Thymus (tissue), 11 donors: ENCODE measurements at regions not wholly inside any gene's neighbourhood (a gene's known extent, or its start where the extent isn't known, plus 50 kb on each side); places are given as distances from the start of the nearest gene placed in this dataset.
"Not testable (repeated sequence)": the region's sequence is repeated elsewhere in the genome, so short reads cannot be mapped to it uniquely, and the experiment has no call there.

Experiments
- DNase-seq, 9 donors: peaks; one replicate each; pipeline ENCODE4 v3.0.0-alpha.2; 2013; ENCODE audit warnings: low spot score in 9 of 9, low read depth in 6 of 9, missing footprints in 1 of 9
- H3K27ac ChIP-seq, 2 donors: one replicate each; pipeline ENCODE4 v1.5.1; 2013; ENCODE audit warnings: control low read depth in 1 of 2, low read depth in 1 of 2, low read length in 1 of 2, mild to moderate bottlenecking in 1 of 2, moderate library complexity in 1 of 2
- H3K27me3 ChIP-seq, 2 donors: one replicate each; pipeline ENCODE4 v1.5.1; 2013; ENCODE audit warnings: low read length in 1 of 2; ENCODE audit not compliant: control insufficient read depth in 2 of 2, insufficient read depth in 1 of 2
- H3K36me3 ChIP-seq, 2 donors: one replicate each; pipeline ENCODE4 v1.5.1; 2013; ENCODE audit warnings: low read length in 1 of 2, mild to moderate bottlenecking in 1 of 2, moderate library complexity in 1 of 2; ENCODE audit not compliant: control insufficient read depth in 2 of 2, insufficient read depth in 2 of 2
- H3K4me1 ChIP-seq, 2 donors: one replicate each; pipeline ENCODE4 v1.5.1; 2013; ENCODE audit warnings: low read length in 2 of 2; ENCODE audit not compliant: control insufficient read depth in 2 of 2, insufficient read depth in 2 of 2
- H3K4me3 ChIP-seq, 2 donors: one replicate each; pipeline ENCODE4 v1.5.1; 2013; ENCODE audit warnings: low read length in 2 of 2, control low read depth in 1 of 2, mild to moderate bottlenecking in 1 of 2
- H3K9me3 ChIP-seq, 2 donors: one replicate each; pipeline ENCODE4 v1.5.1; 2013; ENCODE audit warnings: low read length in 1 of 2, mild to moderate bottlenecking in 1 of 2; ENCODE audit not compliant: control insufficient read depth in 2 of 2, insufficient read depth in 1 of 2
- WGBS: extraction: QIAGEN DNeasy Blood & Tissue Kit; methylation state at CpG from one replicate; pipeline ENCODE4 v1.1.7; 2013; 5-methylcytosine and 5-hydroxymethylcytosine counted together
- donor health status: healthy.

GRCh38 chr5:162964144-162964543 is 473.3 kb upstream of the CCNG1 start:
- not testable (repeated sequence) for H3K4me1 ChIP-seq, H3K27ac ChIP-seq, DNase-seq, H3K27me3 ChIP-seq, H3K9me3 ChIP-seq, H3K36me3 ChIP-seq, H3K4me3 ChIP-seq
- WGBS, result 76% methylated on average over 4 of the region's 4 CpGs

- DNase-seq, result no peak
- Histone ChIP-seq H3K27me3 (no peaks in the 10 kb centered on the region), H3K36me3 (no peaks in the 10 kb centered on the region), H3K4me1 (no peaks in the 10 kb centered on the region), H3K27ac (no peak overlapping the region), H3K9me3 (no peaks in the 10 kb centered on the region), H3K4me3 (no peak overlapping the region)
Observed at GRCh38 chr5:162990063-162990462, 447.3 kb upstream of the CCNG1 start.

- WGBS, result 77% methylated on average over 2 of the region's 2 CpGs
- Histone ChIP-seq H3K9me3 (no peaks in the 10 kb centered on the region), H3K4me3 (no peak overlapping the region), H3K27me3 (no peaks in the 10 kb centered on the region), H3K4me1 (no peaks in the 10 kb centered on the region), H3K27ac (no peak overlapping the region), H3K36me3 (no peaks in the 10 kb centered on the region)
- no peak for DNase-seq
Observed at GRCh38 chr5:162990856-162991497, 446.4 kb upstream of the CCNG1 start.

GRCh38 chr5:162995568-162995967 is 441.8 kb upstream of the CCNG1 start:
- H3K4me3 ChIP-seq, result no peak overlapping the region
- no peaks in the 10 kb centered on the region for H3K9me3 ChIP-seq
- H3K4me1 ChIP-seq, result no peaks in the 10 kb centered on the region
- no peaks in the 10 kb centered on the region for H3K36me3 ChIP-seq
- H3K27me3 ChIP-seq, result no peaks in the 10 kb centered on the region
- WGBS, result 92% methylated on average over 4 of the region's 4 CpGs
- DNase-seq, result no peak
- H3K27ac ChIP-seq, result no peak overlapping the region

GRCh38 chr5:162996053-162996452 is 441.3 kb upstream of the CCNG1 start:
- WGBS, result 86% methylated on average over 1 of the region's 1 CpG
- DNase-seq, result no peak
- no peaks in the 10 kb centered on the region for H3K9me3 ChIP-seq

GRCh38 chr5:163005949-163006348 is 431.4 kb upstream of the CCNG1 start:
- no peak for DNase-seq
- Histone ChIP-seq H3K4me3 (no peak overlapping the region), H3K4me1 (no peaks in the 10 kb centered on the region), H3K27me3 (no peaks in the 10 kb centered on the region), H3K9me3 (no peaks in the 10 kb centered on the region), H3K27ac (no peak overlapping the region), H3K36me3 (no peaks in the 10 kb centered on the region)
- 86% methylated on average over 1 of the region's 1 CpG for WGBS

More at GRCh38 chr5:162996053-162996452, 441.3 kb upstream of the CCNG1 start:
- Histone ChIP-seq H3K36me3 (no peaks in the 10 kb centered on the region), H3K4me3 (no peak overlapping the region), H3K4me1 (no peaks in the 10 kb centered on the region), H3K27me3 (no peaks in the 10 kb centered on the region), H3K27ac (no peak overlapping the region)

- H3K4me3 ChIP-seq, result no peak overlapping the region
- no peaks in the 10 kb centered on the region for H3K4me1 ChIP-seq
- DNase-seq, result no peak
- no peaks in the 10 kb centered on the region for H3K36me3 ChIP-seq
- H3K27ac ChIP-seq, result no peak overlapping the region
- H3K27me3 ChIP-seq, result no peaks in the 10 kb centered on the region
- no peaks in the 10 kb centered on the region for H3K9me3 ChIP-seq
- WGBS, result 88% methylated on average over 1 of the region's 1 CpG
Observed at GRCh38 chr5:163022582-163023128, 414.7 kb upstream of the CCNG1 start.

- Histone ChIP-seq H3K4me1 (no peaks in the 10 kb centered on the region), H3K4me3 (no peak overlapping the region), H3K27me3 (no peaks in the 10 kb centered on the region), H3K9me3 (no peaks in the 10 kb centered on the region), H3K36me3 (no peaks in the 10 kb centered on the region), H3K27ac (no peak overlapping the region)
- DNase-seq, result no peak
- 90% methylated on average over 2 of the region's 2 CpGs for WGBS
Observed at GRCh38 chr5:163023846-163024245, 413.5 kb upstream of the CCNG1 start.

- Histone ChIP-seq H3K27me3 (no peaks in the 10 kb centered on the region), H3K27ac (no peak overlapping the region), H3K9me3 (no peaks in the 10 kb centered on the region), H3K4me1 (no peaks in the 10 kb centered on the region), H3K4me3 (no peak overlapping the region), H3K36me3 (no peaks in the 10 kb centered on the region)
- WGBS, result 81% methylated on average over 7 of the region's 7 CpGs
- no peak for DNase-seq
Observed at GRCh38 chr5:163024936-163025335, 412.5 kb upstream of the CCNG1 start.
